H1 (cell line): ENCODE measurements at regions not wholly inside any gene's neighbourhood (a gene's known extent, or its start where the extent isn't known, plus 50 kb on each side); places are given as distances from the start of the nearest gene placed in this dataset.

Experiments used
- CTCF ChIA-PET: fragments of 300-600 bp; sonication (Branson Sonifier 250); formaldehyde crosslinking; loops from one replicate; lab custom pipeline; 2021; ENCODE audit not compliant: partially characterized antibody; lab: Charles Lee
- POLR2A ChIA-PET: fragments of 300-600 bp; sonication (Branson Sonifier 250); formaldehyde crosslinking; loops from one replicate; lab custom pipeline; 2021; ENCODE audit warnings: inconsistent platforms; ENCODE audit not compliant: partially characterized antibody; lab: Charles Lee
- DNase-seq, 2 experiments: peaks; one replicate each; pipeline versions ENCODE4 v3.0.0 to v3.0.0-alpha.2; 2010 to 2022; ENCODE audit warnings: low spot score in 2 of 2, low read depth in 1 of 2, mixed read lengths in 1 of 2
- FAIRE-seq: peaks from 2 replicates; lab custom pipeline; 2011; peaks lifted over from hg19 to GRCh38; lab: Jason Lieb, UNC
- H2AFZ ChIP-seq: 2 replicates; pipeline ENCODE4 v1.8.1; 2012; ENCODE audit warnings: low read length, inconsistent platforms
- H2AK5ac ChIP-seq: 2 replicates; pipeline ENCODE4 v1.6.1; 2013; ENCODE audit warnings: low read depth, low read length
- H2BK120ac ChIP-seq: replicated peaks from 2 replicates; pipeline ENCODE3; 2013; ENCODE audit warnings: low read depth, low read length, inconsistent platforms
- H2BK12ac ChIP-seq: 2 replicates; pipeline ENCODE4 v1.6.1; 2013; ENCODE audit warnings: low read depth, low read length
- H2BK15ac ChIP-seq: 2 replicates; pipeline ENCODE4 v1.6.1; 2013; ENCODE audit warnings: low read length
- H2BK20ac ChIP-seq: 2 replicates; pipeline ENCODE4 v1.6.1; 2013; ENCODE audit warnings: low read length
- H2BK5ac ChIP-seq: 2 replicates; pipeline ENCODE4 v1.6.1; 2013; ENCODE audit warnings: low read depth, low read length
- H3K14ac ChIP-seq: 2 replicates; pipeline ENCODE4 v1.6.1; 2013; ENCODE audit warnings: inconsistent platforms; ENCODE audit not compliant: insufficient read length
- H3K18ac ChIP-seq: 2 replicates; pipeline ENCODE4 v1.6.1; 2013; ENCODE audit warnings: low read length; ENCODE audit errors: extremely low read depth
- H3K23ac ChIP-seq: 2 replicates; pipeline ENCODE4 v1.6.1; 2013; ENCODE audit warnings: inconsistent platforms; ENCODE audit not compliant: insufficient read length
- H3K23me2 ChIP-seq: 2 replicates; pipeline ENCODE4 v1.6.1; 2013; ENCODE audit warnings: low read depth, low read length
- H3K27ac ChIP-seq: 2 replicates; pipeline ENCODE4 v1.6.1; 2011; ENCODE audit warnings: low read depth, low read length, inconsistent platforms
- H3K27me3 ChIP-seq, 4 experiments: replicated peaks in 1 of 4; 1 replicate in 1 of 4; 2 replicates in 3 of 4; pipeline versions ENCODE4 v1.6.1 to v1.8.1; 2011 to 2013; ENCODE audit warnings: low read length in 3 of 4, mild to moderate bottlenecking in 3 of 4, inconsistent platforms in 2 of 4, mixed read lengths in 2 of 4, moderate library complexity in 1 of 4; ENCODE audit not compliant: control insufficient read depth in 3 of 4, insufficient read depth in 3 of 4; ENCODE audit errors: extremely low read depth in 1 of 4
- H3K36me3 ChIP-seq, 4 experiments: 2 replicates each; pipeline versions ENCODE4 v1.6.1 to v1.8.1; 2011 to 2013; ENCODE audit warnings: mild to moderate bottlenecking in 4 of 4, low read length in 3 of 4, moderate library complexity in 2 of 4, control low read depth in 1 of 4, inconsistent platforms in 1 of 4; ENCODE audit not compliant: insufficient read depth in 4 of 4, control insufficient read depth in 2 of 4
- H3K4ac ChIP-seq: replicated peaks from 2 replicates; pipeline ENCODE3; 2013; ENCODE audit warnings: low read length, low read depth, mixed read lengths, inconsistent platforms; ENCODE audit not compliant: insufficient read length
- H3K4me1 ChIP-seq, 4 experiments: replicated peaks in 1 of 4; 1 replicate in 1 of 4; 2 replicates in 3 of 4; pipeline versions ENCODE4 v1.6.1 to v1.8.1; 2011 to 2013; ENCODE audit warnings: low read length in 3 of 4, inconsistent platforms in 2 of 4, mixed read lengths in 1 of 4; ENCODE audit not compliant: insufficient read depth in 4 of 4, control insufficient read depth in 3 of 4
- H3K4me2 ChIP-seq, 2 experiments: 2 replicates each; pipeline versions ENCODE4 v1.6.1 to v1.8.1; 2011 to 2013; ENCODE audit warnings: low read depth in 2 of 2, low read length in 2 of 2, control low read depth in 1 of 2, inconsistent platforms in 1 of 2, mild to moderate bottlenecking in 1 of 2; ENCODE audit not compliant: insufficient read depth in 1 of 2
- H3K4me3 ChIP-seq, 4 experiments: fragments of 200-600, 300-600 bp in 1 of 4; sonication (generic), shearing (Covaris generic), sonication (Bioruptor Twin) in 1 of 4; 2 replicates each; pipeline versions ENCODE4 v1.5.1 to v1.8.1; 2011 to 2016; ENCODE audit warnings: low read length in 4 of 4, low read depth in 3 of 4, control low read depth in 2 of 4, inconsistent platforms in 2 of 4, mild to moderate bottlenecking in 2 of 4, mixed read lengths in 1 of 4, moderate library complexity in 1 of 4; ENCODE audit not compliant: insufficient read depth in 2 of 4; ENCODE audit errors: extremely low read depth in 1 of 4
- H3K56ac ChIP-seq: replicated peaks from 2 replicates; pipeline ENCODE3; 2013; ENCODE audit warnings: low read depth, mild to moderate bottlenecking, mixed read lengths, low read length, inconsistent platforms; ENCODE audit not compliant: insufficient read length
- H3K79me1 ChIP-seq: 2 replicates; pipeline ENCODE4 v1.6.1; 2013; ENCODE audit warnings: low read depth, low read length, control low read depth
- H3K79me2 ChIP-seq, 2 experiments: 2 replicates each; pipeline versions ENCODE4 v1.6.1 to v1.8.1; 2012 to 2013; ENCODE audit warnings: low read length in 2 of 2, mild to moderate bottlenecking in 2 of 2, inconsistent platforms in 1 of 2; ENCODE audit not compliant: insufficient read depth in 2 of 2, control insufficient read depth in 1 of 2
- H3K9ac ChIP-seq, 4 experiments: replicated peaks in 1 of 4; 1 replicate in 1 of 4; 2 replicates in 3 of 4; pipeline versions ENCODE4 v1.6.1 to v1.8.1; 2011 to 2013; ENCODE audit warnings: low read depth in 3 of 4, low read length in 3 of 4, control low read depth in 2 of 4, mild to moderate bottlenecking in 2 of 4, moderate library complexity in 2 of 4, inconsistent platforms in 1 of 4; ENCODE audit errors: extremely low read depth in 1 of 4
- H3K9me3 ChIP-seq, 2 experiments: 2 replicates each; pipeline versions ENCODE4 v1.6.1 to v1.8.1; 2012 to 2013; ENCODE audit warnings: mild to moderate bottlenecking in 2 of 2, moderate library complexity in 2 of 2, control low read depth in 1 of 2, inconsistent platforms in 1 of 2, low read depth in 1 of 2, low read length in 1 of 2, mixed read lengths in 1 of 2; ENCODE audit not compliant: insufficient read depth in 2 of 2
- H4K20me1 ChIP-seq, 2 experiments: replicated peaks in 1 of 2; 2 replicates each; pipeline versions ENCODE3 to v1.8.1; 2011 to 2013; ENCODE audit warnings: inconsistent platforms in 2 of 2, low read length in 2 of 2, mild to moderate bottlenecking in 1 of 2; ENCODE audit not compliant: insufficient read depth in 2 of 2, control insufficient read depth in 1 of 2
- H4K5ac ChIP-seq: 2 replicates; pipeline ENCODE4 v1.6.1; 2013; ENCODE audit warnings: low read length, low read depth, mixed read lengths, inconsistent platforms; ENCODE audit not compliant: insufficient read length
- H4K8ac ChIP-seq: 2 replicates; pipeline ENCODE4 v1.8.0; 2013; ENCODE audit warnings: mild to moderate bottlenecking, moderate library complexity, low read length, inconsistent platforms; ENCODE audit not compliant: insufficient read depth; ENCODE audit errors: extremely low read depth
- H4K91ac ChIP-seq: replicated peaks from 2 replicates; pipeline ENCODE3; 2013; ENCODE audit warnings: low read length, mixed read lengths, inconsistent platforms; ENCODE audit not compliant: insufficient read length
- BACH1 ChIP-seq: IDR thresholded peaks from 2 replicates; pipeline ENCODE4 v1.6.1; 2012; ENCODE audit warnings: low read length, improper control_type of control experiment
- CREB1 ChIP-seq: IDR thresholded peaks from 2 replicates; pipeline ENCODE4 v1.6.1; 2012; ENCODE audit warnings: inconsistent platforms
- CTBP2 ChIP-seq: IDR thresholded peaks from 2 replicates; pipeline ENCODE4 v1.7.0; 2011; ENCODE audit warnings: borderline replicate concordance, mild to moderate bottlenecking, moderate library complexity, mixed read lengths, low read length; ENCODE audit not compliant: insufficient read depth, insufficient read length
- EGR1 ChIP-seq: IDR thresholded peaks from 2 replicates; pipeline ENCODE4 v1.6.1; 2011; ENCODE audit warnings: low read depth, low read length, borderline replicate concordance
- RAD21 ChIP-seq, 2 experiments: IDR thresholded peaks in 1 of 2; conservative IDR thresholded peaks in 1 of 2; 2 replicates each; pipeline ENCODE4 v1.6.1; 2011; ENCODE audit warnings: low read depth in 2 of 2, low read length in 2 of 2, improper control_type of control experiment in 1 of 2, inconsistent platforms in 1 of 2, mild to moderate bottlenecking in 1 of 2, moderate library complexity in 1 of 2
- RXRA ChIP-seq: IDR thresholded peaks from 2 replicates; pipeline ENCODE4 v1.6.1; 2011; ENCODE audit warnings: low read depth, mild to moderate bottlenecking, low read length, moderate library complexity; ENCODE audit not compliant: insufficient read depth
- TEAD4 ChIP-seq: IDR thresholded peaks from 2 replicates; pipeline ENCODE4 v1.6.1; 2012; ENCODE audit warnings: low read depth, low read length, inconsistent platforms, mixed read lengths
- WGBS, 2 experiments: shearing (Covaris generic) in 1 of 2; methylation state at CpG; one replicate each; pipeline versions ENCODE4 v1.1.6 to v1.1.7; 2013 to 2015; ENCODE audit warnings: low lambda C conversion rate in 2 of 2, mixed read lengths in 2 of 2, inconsistent platforms in 1 of 2, low coverage in 1 of 2, missing lambda C conversion rate in 1 of 2; ENCODE audit not compliant: insufficient replicate concordance in 2 of 2, insufficient coverage in 1 of 2, insufficient read length in 1 of 2; ENCODE audit errors: extremely low coverage in 1 of 2, missing lambda C conversion rate in 1 of 2; 5-methylcytosine and 5-hydroxymethylcytosine counted together
- TF ChIP-seq, protein P1 (sequence below): IDR thresholded peaks from 2 replicates; pipeline ENCODE4 v1.6.1; 2012; ENCODE audit warnings: low read length, inconsistent platforms

- Histone ChIP-seq H4K8ac (no peak overlapping the region), H3K4me3 (no peak overlapping the region), H3K36me3 (no peaks in the 10 kb centered on the region; a peak in 1 of 8 replicates), H3K9me3 (peaks cover 13 to 20% of the 10 kb centered on the region in 2 experiments), H3K9ac (no peak overlapping the region), H4K91ac (no peak overlapping the region), H4K20me1 (no peaks in the 10 kb centered on the region), H3K79me1 (no peaks in the 10 kb centered on the region), H3K79me2 (no peaks in the 10 kb centered on the region), H3K27ac (no peak overlapping the region), H3K56ac (no peak overlapping the region), H3K14ac (no peak overlapping the region), H2BK12ac (no peak overlapping the region), H3K27me3 (no peaks in the 10 kb centered on the region), H2BK20ac (no peak overlapping the region), H2AK5ac (no peak overlapping the region), H3K4me2 (no peak overlapping the region), H3K4ac (no peak overlapping the region), H4K5ac (no peak overlapping the region), H3K23ac (no peak overlapping the region), H2BK15ac (no peak overlapping the region), H3K18ac (no peak overlapping the region), H2BK120ac (no peak overlapping the region), H2AFZ (no peak overlapping the region), H2BK5ac (no peak overlapping the region), H3K23me2 (no peaks in the 10 kb centered on the region), H3K4me1 (no peaks in the 10 kb centered on the region)
- no peak for FAIRE-seq
- ChIA-PET CTCF (interaction anchor here (0.6 kb wide), 1 partner anchor 65 kb away, joined by 4 read pairs; no protein-coding TSS in a partner anchor), POLR2A (no interaction called here)
- TF ChIP-seq CREB1 (no peak), BACH1 (no peak), TEAD4 (no peak), RAD21 (IDR thresholded peaks at IDR 0.05 in 1 of 2, conservative IDR thresholded peaks at IDR 0.05 in 1 of 2; ENCODE audit: low read depth in 2 of 2, low read length in 2 of 2) (no peak), EGR1 (no peak), RXRA (no peak), CTBP2 (no peak)
- TF ChIP-seq, protein P1, sequence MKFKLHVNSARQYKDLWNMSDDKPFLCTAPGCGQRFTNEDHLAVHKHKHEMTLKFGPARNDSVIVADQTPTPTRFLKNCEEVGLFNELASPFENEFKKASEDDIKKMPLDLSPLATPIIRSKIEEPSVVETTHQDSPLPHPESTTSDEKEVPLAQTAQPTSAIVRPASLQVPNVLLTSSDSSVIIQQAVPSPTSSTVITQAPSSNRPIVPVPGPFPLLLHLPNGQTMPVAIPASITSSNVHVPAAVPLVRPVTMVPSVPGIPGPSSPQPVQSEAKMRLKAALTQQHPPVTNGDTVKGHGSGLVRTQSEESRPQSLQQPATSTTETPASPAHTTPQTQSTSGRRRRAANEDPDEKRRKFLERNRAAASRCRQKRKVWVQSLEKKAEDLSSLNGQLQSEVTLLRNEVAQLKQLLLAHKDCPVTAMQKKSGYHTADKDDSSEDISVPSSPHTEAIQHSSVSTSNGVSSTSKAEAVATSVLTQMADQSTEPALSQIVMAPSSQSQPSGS: no peak
- 71% methylated on average over 1 of the region's 1 CpG; no CpG with 5 or more reads in 1 of the 2 experiments for WGBS, 2 experiments
- DNase-seq: no peak
Observed at GRCh38 chr4:44801384-44801783, 75.0 kb upstream of the GNPDA2 start.
